Liver (tissue), 8 donors: ENCODE measurements at regions not wholly inside any gene's neighbourhood (a gene's known extent, or its start where the extent isn't known, plus 50 kb on each side); places are given as distances from the start of the nearest gene placed in this dataset.

Experiments
- DNase-seq: peaks from one replicate; pipeline ENCODE4 v3.0.0-alpha.2; 2017; ENCODE audit warnings: low spot score
- H3K27ac ChIP-seq, 2 donors: one replicate each; pipeline ENCODE4 v1.7.0; 2013; ENCODE audit warnings: inconsistent platforms in 2 of 2, low read length in 2 of 2, control low read depth in 1 of 2, low read depth in 1 of 2, mild to moderate bottlenecking in 1 of 2
- H3K27me3 ChIP-seq, 4 donors: one replicate each; pipeline versions ENCODE4 v1.6.1 to v1.7.0; 2013; ENCODE audit warnings: low read length in 3 of 4, inconsistent platforms in 1 of 4, mild to moderate bottlenecking in 1 of 4, moderate library complexity in 1 of 4; ENCODE audit not compliant: control insufficient read depth in 4 of 4, insufficient read depth in 4 of 4
- H3K36me3 ChIP-seq, 4 donors: one replicate each; pipeline versions ENCODE4 v1.6.1 to v1.7.0; 2013; ENCODE audit warnings: low read length in 3 of 4, mild to moderate bottlenecking in 3 of 4, low read depth in 1 of 4, moderate library complexity in 1 of 4; ENCODE audit not compliant: control insufficient read depth in 4 of 4, insufficient read depth in 3 of 4
- H3K4me1 ChIP-seq, 4 donors: one replicate each; pipeline versions ENCODE4 v1.6.1 to v1.7.0; 2013; ENCODE audit warnings: low read length in 3 of 4, mild to moderate bottlenecking in 3 of 4, moderate library complexity in 1 of 4; ENCODE audit not compliant: control insufficient read depth in 4 of 4, insufficient read depth in 4 of 4
- H3K4me3 ChIP-seq, 3 donors: one replicate each; pipeline versions ENCODE4 v1.6.1 to v1.7.0; 2013; ENCODE audit warnings: low read length in 3 of 3, control low read depth in 1 of 3, low read depth in 1 of 3, mild to moderate bottlenecking in 1 of 3
- H3K9ac ChIP-seq, 2 donors: one replicate each; pipeline ENCODE4 v1.7.0; 2013; ENCODE audit warnings: low read length in 2 of 2, mild to moderate bottlenecking in 2 of 2, moderate library complexity in 2 of 2, control low read depth in 1 of 2, low read depth in 1 of 2
- H3K9me3 ChIP-seq, 4 donors: one replicate each; pipeline versions ENCODE4 v1.6.1 to v1.7.0; 2013; ENCODE audit warnings: low read length in 3 of 4; ENCODE audit not compliant: control insufficient read depth in 4 of 4
- EGR1 ChIP-seq, 2 donors: IDR thresholded peaks; 2 replicates each; pipeline ENCODE4 v1.6.1; 2016 to 2018; ENCODE audit warnings: antibody characterized with exemption in 2 of 2, low read depth in 2 of 2
- FOXA1 ChIP-seq: IDR thresholded peaks from 2 replicates; pipeline ENCODE4 v1.6.1; 2016; ENCODE audit warnings: antibody characterized with exemption
- FOXA2 ChIP-seq: IDR thresholded peaks from 2 replicates; pipeline ENCODE4 v1.6.1; 2016; ENCODE audit warnings: antibody characterized with exemption
- GABPA ChIP-seq, 2 donors: IDR thresholded peaks in 1 of 2; conservative IDR thresholded peaks in 1 of 2; 2 replicates each; pipeline ENCODE4 v1.6.1; 2016; ENCODE audit warnings: antibody characterized with exemption in 2 of 2, mild to moderate bottlenecking in 1 of 2, moderate library complexity in 1 of 2
- HNF4A ChIP-seq, 2 donors: conservative IDR thresholded peaks; 2 replicates each; pipeline ENCODE4 v1.6.1; 2016; ENCODE audit warnings: antibody characterized with exemption in 2 of 2, mild to moderate bottlenecking in 2 of 2
- HNF4G ChIP-seq: IDR thresholded peaks from 2 replicates; pipeline ENCODE4 v1.6.1; 2016; ENCODE audit warnings: antibody characterized with exemption
- JUND ChIP-seq, 2 donors: IDR thresholded peaks; 2 replicates each; pipeline ENCODE4 v1.6.1; 2016; ENCODE audit warnings: antibody characterized with exemption in 2 of 2
- NR2F2 ChIP-seq: IDR thresholded peaks from 2 replicates; pipeline ENCODE4 v1.6.1; 2016; ENCODE audit warnings: antibody characterized with exemption
- RAD21 ChIP-seq, 2 donors: IDR thresholded peaks; 2 replicates each; pipeline ENCODE4 v1.6.1; 2016; ENCODE audit warnings: antibody characterized with exemption in 2 of 2, mild to moderate bottlenecking in 2 of 2
- RXRA ChIP-seq, 2 donors: IDR thresholded peaks; 2 replicates each; pipeline ENCODE4 v1.6.1; 2017 to 2018; ENCODE audit warnings: antibody characterized with exemption in 2 of 2, mild to moderate bottlenecking in 1 of 2
- SP1 ChIP-seq: IDR thresholded peaks from 2 replicates; pipeline ENCODE4 v1.6.1; 2018; ENCODE audit warnings: antibody characterized with exemption, mild to moderate bottlenecking
- TAF1 ChIP-seq: conservative IDR thresholded peaks from 2 replicates; pipeline ENCODE4 v1.6.1; 2016; ENCODE audit warnings: antibody characterized with exemption, mild to moderate bottlenecking
- YY1 ChIP-seq: IDR thresholded peaks from 2 replicates; pipeline ENCODE4 v1.6.1; 2016; ENCODE audit warnings: antibody characterized with exemption, mild to moderate bottlenecking
- WGBS: extraction: QIAGEN DNeasy Blood & Tissue Kit; methylation state at CpG from one replicate; pipeline ENCODE4 v1.1.7; 2013; 5-methylcytosine and 5-hydroxymethylcytosine counted together
- TF ChIP-seq, protein P1 (sequence below): IDR thresholded peaks from 2 replicates; pipeline ENCODE4 v1.6.1; 2016; ENCODE audit warnings: antibody characterized with exemption
- TF ChIP-seq, protein P2 (sequence below): IDR thresholded peaks from 2 replicates; pipeline ENCODE4 v1.6.1; 2016; ENCODE audit warnings: antibody characterized with exemption
- TF ChIP-seq, protein P3 (sequence below): IDR thresholded peaks from 2 replicates; pipeline ENCODE4 v1.6.1; 2016; ENCODE audit warnings: antibody characterized with exemption
- TF ChIP-seq, protein P4 (sequence below): fragments of 150-350 bp; IDR thresholded peaks from 2 replicates; pipeline ENCODE4 v1.5.1; 2017; ENCODE audit warnings: improper control_type of control experiment, low read depth, low read length; ENCODE audit not compliant: missing input control
- TF ChIP-seq, protein P5 (sequence below): IDR thresholded peaks from 2 replicates; pipeline ENCODE4 v1.6.1; 2016; ENCODE audit warnings: antibody characterized with exemption, mild to moderate bottlenecking
- donor health status: healthy.
- donor health status: healthy.
- donor health status: healthy.
- donor health status: healthy.
- donor health status: healthy.

DNA sequence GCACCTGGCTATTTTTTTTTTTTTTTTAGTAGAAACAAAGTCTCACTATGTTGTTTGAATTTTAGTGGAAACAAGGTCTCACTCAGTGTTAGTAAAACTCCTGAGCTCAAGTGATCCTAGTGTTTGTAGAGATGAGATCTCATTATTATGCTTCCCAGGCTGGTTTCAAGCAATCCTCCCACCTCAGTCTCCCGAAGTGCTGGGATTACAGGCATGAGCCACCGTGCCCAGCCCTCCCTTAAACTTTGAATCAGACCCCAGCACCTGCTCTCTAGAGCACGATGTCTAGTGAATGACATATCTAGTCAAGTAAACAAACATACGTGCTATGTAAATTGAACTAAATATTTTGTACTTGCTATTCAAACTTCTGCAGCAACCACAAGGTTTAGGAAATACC lies 105.6 kb upstream of the MYO3A start (continued):
- TF ChIP-seq HNF4A (conservative IDR thresholded peaks at IDR 0.05) (no peak), RAD21 (IDR thresholded peaks at IDR 0.05) (no peak)

DNA sequence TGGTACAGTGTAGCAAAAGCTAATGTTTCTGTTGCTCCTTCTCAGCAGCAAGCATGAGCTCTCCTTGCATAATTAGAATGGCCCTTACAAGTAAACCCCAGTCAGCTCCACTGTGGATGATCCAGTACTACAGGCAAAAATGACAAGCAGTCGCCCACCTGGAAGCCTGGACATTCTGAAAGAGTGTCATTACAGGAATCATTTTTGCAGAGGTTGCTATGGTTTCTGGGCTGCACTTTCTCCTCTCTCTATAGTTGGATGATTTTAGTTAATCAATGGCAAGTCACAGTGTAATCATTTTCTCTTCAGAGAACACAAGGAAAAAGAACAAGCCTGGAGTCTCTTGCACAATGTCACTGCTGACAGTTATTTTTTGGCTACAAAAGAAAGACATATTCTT lies 102.9 kb upstream of the MYO3A start:
- no peak for DNase-seq
- Histone ChIP-seq H3K4me1 (no peaks in the 10 kb centered on the region), H3K27ac (no peak overlapping the region), H3K9me3 (no peaks in the 10 kb centered on the region), H3K27me3 (peaks cover 0 to 3% (median 0%) of the 10 kb centered on the region in 4 donors), H3K36me3 (no peaks in the 10 kb centered on the region), H3K4me3 (no peak overlapping the region), H3K9ac (no peak overlapping the region)
- 59% methylated on average over 1 of the region's 1 CpG for WGBS
- TF ChIP-seq JUND (IDR thresholded peaks at IDR 0.05) (no peak), HNF4G (no peak), SP1 (no peak), FOXA1 (no peak), RAD21 (IDR thresholded peaks at IDR 0.05) (no peak), EGR1 (IDR thresholded peaks at IDR 0.05; ENCODE audit: low read depth in 2 of 2) (no peak), RXRA (IDR thresholded peaks at IDR 0.05) (no peak), NR2F2 (no peak), TAF1 (no peak), YY1 (no peak), HNF4A (conservative IDR thresholded peaks at IDR 0.05) (no peak), FOXA2 (no peak), GABPA (IDR thresholded peaks at IDR 0.05 in 1 of 2, conservative IDR thresholded peaks at IDR 0.05 in 1 of 2) (no peak)
- TF ChIP-seq, protein P1, sequence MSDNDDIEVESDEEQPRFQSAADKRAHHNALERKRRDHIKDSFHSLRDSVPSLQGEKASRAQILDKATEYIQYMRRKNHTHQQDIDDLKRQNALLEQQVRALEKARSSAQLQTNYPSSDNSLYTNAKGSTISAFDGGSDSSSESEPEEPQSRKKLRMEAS: no peak
- TF ChIP-seq, protein P2, sequence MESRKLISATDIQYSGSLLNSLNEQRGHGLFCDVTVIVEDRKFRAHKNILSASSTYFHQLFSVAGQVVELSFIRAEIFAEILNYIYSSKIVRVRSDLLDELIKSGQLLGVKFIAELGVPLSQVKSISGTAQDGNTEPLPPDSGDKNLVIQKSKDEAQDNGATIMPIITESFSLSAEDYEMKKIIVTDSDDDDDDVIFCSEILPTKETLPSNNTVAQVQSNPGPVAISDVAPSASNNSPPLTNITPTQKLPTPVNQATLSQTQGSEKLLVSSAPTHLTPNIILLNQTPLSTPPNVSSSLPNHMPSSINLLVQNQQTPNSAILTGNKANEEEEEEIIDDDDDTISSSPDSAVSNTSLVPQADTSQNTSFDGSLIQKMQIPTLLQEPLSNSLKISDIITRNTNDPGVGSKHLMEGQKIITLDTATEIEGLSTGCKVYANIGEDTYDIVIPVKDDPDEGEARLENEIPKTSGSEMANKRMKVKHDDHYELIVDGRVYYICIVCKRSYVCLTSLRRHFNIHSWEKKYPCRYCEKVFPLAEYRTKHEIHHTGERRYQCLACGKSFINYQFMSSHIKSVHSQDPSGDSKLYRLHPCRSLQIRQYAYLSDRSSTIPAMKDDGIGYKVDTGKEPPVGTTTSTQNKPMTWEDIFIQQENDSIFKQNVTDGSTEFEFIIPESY: no peak
- TF ChIP-seq, protein P3, sequence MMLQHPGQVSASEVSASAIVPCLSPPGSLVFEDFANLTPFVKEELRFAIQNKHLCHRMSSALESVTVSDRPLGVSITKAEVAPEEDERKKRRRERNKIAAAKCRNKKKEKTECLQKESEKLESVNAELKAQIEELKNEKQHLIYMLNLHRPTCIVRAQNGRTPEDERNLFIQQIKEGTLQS: no peak
- TF ChIP-seq, protein P4, sequence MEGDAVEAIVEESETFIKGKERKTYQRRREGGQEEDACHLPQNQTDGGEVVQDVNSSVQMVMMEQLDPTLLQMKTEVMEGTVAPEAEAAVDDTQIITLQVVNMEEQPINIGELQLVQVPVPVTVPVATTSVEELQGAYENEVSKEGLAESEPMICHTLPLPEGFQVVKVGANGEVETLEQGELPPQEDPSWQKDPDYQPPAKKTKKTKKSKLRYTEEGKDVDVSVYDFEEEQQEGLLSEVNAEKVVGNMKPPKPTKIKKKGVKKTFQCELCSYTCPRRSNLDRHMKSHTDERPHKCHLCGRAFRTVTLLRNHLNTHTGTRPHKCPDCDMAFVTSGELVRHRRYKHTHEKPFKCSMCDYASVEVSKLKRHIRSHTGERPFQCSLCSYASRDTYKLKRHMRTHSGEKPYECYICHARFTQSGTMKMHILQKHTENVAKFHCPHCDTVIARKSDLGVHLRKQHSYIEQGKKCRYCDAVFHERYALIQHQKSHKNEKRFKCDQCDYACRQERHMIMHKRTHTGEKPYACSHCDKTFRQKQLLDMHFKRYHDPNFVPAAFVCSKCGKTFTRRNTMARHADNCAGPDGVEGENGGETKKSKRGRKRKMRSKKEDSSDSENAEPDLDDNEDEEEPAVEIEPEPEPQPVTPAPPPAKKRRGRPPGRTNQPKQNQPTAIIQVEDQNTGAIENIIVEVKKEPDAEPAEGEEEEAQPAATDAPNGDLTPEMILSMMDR: no peak
- TF ChIP-seq, protein P5, sequence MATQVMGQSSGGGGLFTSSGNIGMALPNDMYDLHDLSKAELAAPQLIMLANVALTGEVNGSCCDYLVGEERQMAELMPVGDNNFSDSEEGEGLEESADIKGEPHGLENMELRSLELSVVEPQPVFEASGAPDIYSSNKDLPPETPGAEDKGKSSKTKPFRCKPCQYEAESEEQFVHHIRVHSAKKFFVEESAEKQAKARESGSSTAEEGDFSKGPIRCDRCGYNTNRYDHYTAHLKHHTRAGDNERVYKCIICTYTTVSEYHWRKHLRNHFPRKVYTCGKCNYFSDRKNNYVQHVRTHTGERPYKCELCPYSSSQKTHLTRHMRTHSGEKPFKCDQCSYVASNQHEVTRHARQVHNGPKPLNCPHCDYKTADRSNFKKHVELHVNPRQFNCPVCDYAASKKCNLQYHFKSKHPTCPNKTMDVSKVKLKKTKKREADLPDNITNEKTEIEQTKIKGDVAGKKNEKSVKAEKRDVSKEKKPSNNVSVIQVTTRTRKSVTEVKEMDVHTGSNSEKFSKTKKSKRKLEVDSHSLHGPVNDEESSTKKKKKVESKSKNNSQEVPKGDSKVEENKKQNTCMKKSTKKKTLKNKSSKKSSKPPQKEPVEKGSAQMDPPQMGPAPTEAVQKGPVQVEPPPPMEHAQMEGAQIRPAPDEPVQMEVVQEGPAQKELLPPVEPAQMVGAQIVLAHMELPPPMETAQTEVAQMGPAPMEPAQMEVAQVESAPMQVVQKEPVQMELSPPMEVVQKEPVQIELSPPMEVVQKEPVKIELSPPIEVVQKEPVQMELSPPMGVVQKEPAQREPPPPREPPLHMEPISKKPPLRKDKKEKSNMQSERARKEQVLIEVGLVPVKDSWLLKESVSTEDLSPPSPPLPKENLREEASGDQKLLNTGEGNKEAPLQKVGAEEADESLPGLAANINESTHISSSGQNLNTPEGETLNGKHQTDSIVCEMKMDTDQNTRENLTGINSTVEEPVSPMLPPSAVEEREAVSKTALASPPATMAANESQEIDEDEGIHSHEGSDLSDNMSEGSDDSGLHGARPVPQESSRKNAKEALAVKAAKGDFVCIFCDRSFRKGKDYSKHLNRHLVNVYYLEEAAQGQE: no peak
